Erythroblast (primary cell): ENCODE measurements at regions not wholly inside any gene's neighbourhood (a gene's known extent, or its start where the extent isn't known, plus 50 kb on each side); places are given as distances from the start of the nearest gene placed in this dataset.

Experiments used
- GATA1 ChIP-seq: IDR thresholded peaks from 2 replicates; pipeline ENCODE4 v1.6.1; 2011; ENCODE audit warnings: low read depth, mild to moderate bottlenecking, control low read depth, low read length, moderate library complexity
- POLR2A ChIP-seq: IDR thresholded peaks from 2 replicates; pipeline ENCODE4 v1.6.1; 2011; ENCODE audit warnings: mild to moderate bottlenecking, low read length

DNA sequence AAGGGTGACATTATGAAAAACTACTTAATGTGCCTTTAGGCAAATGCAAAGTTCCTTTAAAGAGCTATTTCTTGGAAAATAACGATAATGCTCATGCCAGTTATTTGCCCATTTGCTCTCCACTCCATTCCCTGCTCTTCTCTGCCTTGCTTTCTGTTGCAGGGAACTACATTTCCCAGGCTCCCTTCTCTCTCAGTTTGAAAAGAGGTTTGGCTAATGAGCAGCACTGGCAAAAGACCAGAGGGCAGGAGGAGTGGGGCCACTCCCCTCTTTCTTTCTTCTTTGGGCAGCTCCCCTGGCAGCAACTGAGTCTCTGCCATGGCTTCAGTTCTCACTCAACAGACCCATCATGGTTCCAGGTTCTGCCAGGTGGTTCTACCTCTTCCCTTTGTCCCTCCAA is 130.5 kb downstream of the RWDD3 start:
- TF ChIP-seq POLR2A, result no peak
- no peak for TF ChIP-seq GATA1
